Hepatocyte (in vitro differentiated cells): ENCODE measurements at regions not wholly inside any gene's neighbourhood (a gene's known extent, or its start where the extent isn't known, plus 50 kb on each side); places are given as distances from the start of the nearest gene placed in this dataset.

Experiments used
- EZH2 ChIP-seq: fragments of 200-600 bp; sonication (generic); IDR thresholded peaks from 2 replicates; pipeline ENCODE4 v1.6.1; 2016; ENCODE audit warnings: antibody characterized with exemption, mild to moderate bottlenecking, borderline replicate concordance
- TF ChIP-seq, protein P1 (sequence below): fragments of 200-600 bp; sonication (generic); IDR thresholded peaks from 2 replicates; pipeline ENCODE4 v1.5.1; 2016; ENCODE audit warnings: antibody characterized with exemption, mild to moderate bottlenecking; ENCODE audit not compliant: poor library complexity

DNA sequence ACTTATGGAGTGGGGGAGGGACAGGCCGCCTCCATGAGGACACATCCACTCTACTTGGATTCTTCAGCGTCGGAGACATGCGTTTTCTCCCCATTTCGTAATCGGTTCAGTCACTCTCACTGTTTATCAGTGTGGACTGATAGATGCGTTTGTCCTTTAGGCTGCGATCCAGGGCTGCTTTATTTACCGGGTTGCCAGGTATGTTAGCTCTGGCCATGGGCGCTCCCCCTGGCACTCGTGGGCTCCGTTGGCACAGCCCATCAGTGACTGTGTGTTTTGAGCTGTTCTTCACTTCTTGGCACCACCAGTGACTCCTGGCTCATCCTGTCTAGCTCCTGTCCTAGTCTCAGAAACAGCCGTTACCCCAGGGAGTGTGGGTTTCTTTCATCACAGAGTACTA is 1203.3 kb downstream of the BRD1 start:
- TF ChIP-seq, protein P1, sequence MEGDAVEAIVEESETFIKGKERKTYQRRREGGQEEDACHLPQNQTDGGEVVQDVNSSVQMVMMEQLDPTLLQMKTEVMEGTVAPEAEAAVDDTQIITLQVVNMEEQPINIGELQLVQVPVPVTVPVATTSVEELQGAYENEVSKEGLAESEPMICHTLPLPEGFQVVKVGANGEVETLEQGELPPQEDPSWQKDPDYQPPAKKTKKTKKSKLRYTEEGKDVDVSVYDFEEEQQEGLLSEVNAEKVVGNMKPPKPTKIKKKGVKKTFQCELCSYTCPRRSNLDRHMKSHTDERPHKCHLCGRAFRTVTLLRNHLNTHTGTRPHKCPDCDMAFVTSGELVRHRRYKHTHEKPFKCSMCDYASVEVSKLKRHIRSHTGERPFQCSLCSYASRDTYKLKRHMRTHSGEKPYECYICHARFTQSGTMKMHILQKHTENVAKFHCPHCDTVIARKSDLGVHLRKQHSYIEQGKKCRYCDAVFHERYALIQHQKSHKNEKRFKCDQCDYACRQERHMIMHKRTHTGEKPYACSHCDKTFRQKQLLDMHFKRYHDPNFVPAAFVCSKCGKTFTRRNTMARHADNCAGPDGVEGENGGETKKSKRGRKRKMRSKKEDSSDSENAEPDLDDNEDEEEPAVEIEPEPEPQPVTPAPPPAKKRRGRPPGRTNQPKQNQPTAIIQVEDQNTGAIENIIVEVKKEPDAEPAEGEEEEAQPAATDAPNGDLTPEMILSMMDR = no peak
- no peak for TF ChIP-seq EZH2
